ENCODE measurements at regions not wholly inside any gene's neighbourhood (a gene's known extent, or its start where the extent isn't known, plus 50 kb on each side); places are given as distances from the start of the nearest gene placed in this dataset.
"Not testable (repeated sequence)": the region's sequence is repeated elsewhere in the genome, so short reads cannot be mapped to it uniquely, and the experiment has no call there.

DNA sequence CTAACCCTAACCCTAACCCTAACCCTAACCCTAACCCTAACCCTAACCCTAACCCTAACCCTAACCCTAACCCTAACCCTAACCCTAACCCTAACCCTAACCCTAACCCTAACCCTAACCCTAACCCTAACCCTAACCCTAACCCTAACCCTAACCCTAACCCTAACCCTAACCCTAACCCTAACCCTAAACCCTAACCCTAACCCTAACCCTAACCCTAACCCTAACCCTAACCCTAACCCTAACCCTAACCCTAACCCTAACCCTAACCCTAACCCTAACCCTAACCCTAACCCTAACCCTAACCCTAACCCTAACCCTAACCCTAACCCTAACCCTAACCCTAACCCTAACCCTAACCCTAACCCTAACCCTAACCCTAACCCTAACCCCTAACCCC is 80.6 kb upstream of the PLEKHG4B start:
- DNase-seq = not testable (repeated sequence)

DNA sequence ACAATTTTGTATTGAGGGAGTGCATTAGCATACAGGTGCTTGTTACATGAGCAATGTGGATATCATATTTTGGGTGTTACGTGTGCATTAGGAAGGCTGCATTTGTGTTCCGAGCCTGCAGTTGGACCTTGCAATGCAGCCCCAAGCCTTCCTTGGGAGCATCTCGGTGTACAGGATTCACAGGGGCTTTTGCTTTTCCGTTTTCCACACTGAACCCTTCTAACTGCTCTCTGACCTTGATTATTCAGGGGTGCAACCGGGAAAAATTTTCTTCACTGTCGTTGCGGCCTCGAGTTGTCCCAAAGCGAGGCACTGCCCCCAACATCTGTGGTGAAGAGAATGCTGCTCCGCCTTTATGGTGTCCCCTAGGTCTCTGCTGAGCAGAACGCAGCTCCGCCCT is 80.1 kb upstream of the PLEKHG4B start:
- peak; percentile 19 for DNase-seq

DNA sequence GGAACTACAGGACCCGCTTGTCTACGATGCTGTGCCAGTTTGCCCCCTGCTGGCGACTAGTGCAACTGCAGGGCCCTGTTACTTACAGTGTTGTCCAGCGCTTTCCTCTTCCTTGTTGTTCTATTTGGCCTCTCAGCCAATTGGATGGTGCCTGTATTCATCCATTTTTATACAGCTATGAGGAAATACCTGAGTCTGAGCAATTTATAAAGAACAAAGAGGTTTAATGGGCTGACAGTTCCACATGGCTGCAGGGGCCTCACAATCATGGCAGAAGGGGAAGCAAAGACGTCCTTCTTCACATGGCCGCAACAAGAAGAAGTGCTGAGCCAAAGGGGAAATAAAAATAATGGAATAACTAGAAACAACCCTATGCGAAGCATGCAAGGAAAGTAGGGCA is 78.7 kb upstream of the PLEKHG4B start:
- no peak for DNase-seq

DNA sequence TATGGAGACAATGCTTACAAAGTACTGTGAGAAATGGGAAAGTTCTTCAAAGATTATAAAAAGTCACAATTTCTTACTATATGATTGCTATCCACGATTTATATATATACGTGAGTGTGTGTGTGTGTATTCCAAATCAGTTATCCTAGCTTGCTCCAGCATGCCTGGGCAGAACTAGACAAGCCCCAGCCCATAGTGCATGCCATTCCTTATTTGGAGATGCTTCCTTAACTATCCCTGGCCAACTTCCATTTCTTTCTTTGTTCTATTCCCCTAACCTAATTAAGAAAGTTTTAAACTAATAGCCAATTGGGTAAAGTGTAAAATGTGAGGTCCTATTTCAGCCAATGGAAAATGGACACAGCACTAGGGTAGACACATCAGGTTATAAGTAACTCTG is 77.3 kb upstream of the PLEKHG4B start:
- peak; percentile 44 for DNase-seq

DNA sequence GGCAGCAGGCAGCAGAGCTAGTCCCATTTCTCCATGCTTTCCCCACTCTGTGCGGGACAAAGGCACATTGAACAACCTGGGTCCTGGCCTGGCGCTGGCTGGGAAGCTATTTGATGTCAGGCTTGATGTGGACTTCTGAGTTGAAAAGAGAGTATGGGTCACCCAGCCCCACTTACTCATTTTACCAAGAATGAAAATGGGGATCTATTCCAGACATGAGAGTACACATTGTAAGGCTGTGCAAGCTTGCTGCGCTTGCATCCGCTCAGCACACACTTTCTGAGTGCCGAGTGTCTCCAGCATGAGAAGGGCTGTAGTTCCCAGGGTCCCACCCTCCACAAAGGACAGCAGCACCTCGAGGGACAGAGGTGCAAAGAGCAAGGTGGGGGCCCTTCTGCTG is 71.7 kb upstream of the PLEKHG4B start:
- not testable (repeated sequence) for DNase-seq

DNA sequence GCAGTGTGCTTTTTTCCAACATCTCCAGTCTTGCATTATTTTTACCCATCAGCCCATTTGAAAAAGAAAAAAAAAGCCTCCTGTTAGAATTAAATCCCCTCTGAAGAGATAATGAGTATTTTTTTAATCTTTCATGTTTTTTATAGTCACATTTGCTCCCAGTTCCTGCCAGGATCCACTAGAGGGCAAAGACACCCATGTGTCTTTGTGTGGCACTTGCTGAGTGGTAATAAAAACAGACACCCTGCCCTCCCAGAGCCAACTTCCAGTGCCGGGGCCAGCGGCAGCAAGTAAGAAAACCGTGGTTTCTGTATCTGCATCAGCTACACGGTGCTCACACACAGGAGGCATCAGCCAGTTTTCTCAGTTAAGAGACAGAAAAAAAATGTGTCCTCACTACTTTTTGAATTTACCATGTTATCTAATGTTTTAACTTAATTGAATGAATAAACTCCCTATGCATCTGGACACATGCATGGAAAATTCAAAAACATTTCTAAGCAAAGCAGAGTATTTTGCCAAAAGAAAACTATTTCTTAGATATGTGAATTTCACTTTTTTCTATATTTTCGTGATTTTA is 70.2 kb upstream of the PLEKHG4B start:
- peak; percentile 41 for DNase-seq

DNA sequence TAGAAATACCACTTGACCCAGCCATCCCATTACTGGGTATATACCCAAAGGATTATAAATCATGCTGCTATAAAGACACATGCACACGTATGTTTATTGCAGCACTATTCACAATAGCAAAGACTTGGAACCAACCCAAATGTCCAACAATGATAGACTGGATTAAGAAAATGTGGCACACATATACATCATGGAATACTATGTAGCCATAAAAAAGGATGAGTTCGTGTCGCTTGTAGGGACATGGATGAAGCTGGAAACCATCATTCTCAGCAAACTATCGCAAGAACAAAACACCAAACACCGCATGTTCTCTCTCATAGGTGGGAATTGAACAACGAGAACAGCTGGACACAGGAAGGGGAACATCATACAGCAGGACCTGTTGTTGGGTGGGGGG is 68.1 kb upstream of the PLEKHG4B start:
- DNase-seq = not testable (repeated sequence)

DNA sequence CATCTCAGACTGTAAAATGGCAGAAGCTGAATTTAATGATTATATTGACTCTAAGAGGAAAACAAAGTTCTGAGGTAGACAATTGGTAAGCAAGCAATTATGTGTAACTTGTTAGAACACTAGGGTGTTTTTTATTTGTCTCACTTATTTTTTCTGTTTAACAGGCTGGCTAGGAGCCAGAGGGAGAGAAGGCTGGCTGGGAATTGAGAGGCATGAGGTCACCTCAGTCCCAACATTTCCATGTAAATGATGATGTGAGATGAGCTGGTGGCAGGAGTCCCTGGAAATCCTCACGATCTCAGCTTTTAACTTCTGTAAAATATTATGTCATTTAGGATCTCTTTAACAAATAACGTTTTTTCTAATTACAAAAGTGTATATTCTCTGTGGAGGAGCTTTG is 66.9 kb upstream of the PLEKHG4B start:
- DNase-seq = not testable (repeated sequence)

DNA sequence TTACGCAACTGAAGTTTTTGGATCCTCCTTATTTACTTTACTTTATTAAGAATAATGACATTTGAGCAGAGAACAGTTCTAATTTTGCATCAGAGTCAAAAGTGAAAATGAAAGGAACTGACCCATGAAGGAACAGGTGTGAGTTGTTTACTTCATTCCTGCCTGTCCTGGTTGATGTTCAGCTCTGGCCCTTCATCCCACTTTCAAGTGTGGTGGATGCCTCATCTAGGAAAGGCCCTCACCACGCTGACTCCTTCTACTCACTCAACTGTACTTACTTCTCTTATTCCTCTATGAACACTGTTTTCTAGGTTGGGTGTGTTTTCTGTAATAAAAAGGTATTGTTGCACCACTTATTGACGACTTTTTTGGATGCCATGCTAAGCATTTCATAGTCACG is 61.8 kb upstream of the PLEKHG4B start:
- DNase-seq = no peak

DNA sequence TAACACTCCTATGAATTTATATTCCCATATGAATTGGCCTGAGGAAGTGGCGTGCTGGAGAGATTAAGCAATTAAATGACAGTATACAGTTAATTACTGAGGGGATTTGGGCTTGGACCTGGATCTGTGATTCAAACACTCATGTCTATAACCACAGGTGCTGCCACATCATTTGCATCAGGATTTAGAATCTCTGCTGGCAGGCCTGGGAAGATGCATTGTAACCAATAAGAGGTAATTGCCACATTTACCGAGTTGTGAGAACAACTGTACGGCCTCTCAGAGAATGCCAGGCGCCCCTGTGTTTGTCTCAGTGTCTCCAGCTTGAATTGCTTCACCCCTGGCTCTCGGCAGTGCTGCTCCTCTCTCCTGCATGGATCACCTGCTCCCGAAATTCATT is 61.4 kb upstream of the PLEKHG4B start:
- DNase-seq = not testable (repeated sequence)

DNA sequence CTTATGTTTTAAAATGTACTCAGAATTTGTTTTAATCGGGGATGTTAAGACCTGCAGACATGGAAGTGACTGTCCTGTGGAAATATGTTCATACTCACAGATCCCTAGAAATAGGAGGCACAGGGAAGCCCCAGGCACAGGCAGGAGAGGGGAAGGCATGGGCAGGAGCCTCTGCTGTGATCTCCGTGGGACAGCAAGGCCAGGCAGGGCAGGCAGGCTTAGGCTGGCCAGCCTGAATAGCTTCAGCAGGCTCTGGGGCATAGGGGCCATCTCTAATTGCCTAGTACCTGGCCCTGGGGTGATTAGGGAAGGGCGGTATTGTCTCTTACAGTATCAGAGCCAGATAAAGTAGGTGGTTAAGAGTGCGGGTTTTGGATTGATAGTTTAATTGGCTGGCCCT is 59.8 kb upstream of the PLEKHG4B start:
- no peak for DNase-seq

DNA sequence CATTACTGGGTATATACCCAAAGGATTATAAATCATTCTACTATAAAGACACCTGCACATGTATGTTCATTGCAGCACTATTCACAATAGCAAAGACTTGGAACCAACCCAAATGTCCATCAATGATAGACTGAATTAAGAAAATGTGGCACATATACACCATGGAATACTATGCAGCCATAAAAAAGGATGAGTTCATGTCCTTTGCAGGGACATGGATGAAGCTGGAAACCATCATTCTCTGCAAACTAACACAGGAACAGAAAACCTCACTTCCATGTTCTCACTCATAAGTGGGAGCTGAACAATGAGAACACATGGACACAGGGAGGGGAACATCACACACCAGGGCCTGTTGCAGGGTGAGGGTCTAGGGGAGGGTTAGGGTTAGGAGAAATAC is 56.4 kb upstream of the PLEKHG4B start:
- DNase-seq = not testable (repeated sequence)

DNA sequence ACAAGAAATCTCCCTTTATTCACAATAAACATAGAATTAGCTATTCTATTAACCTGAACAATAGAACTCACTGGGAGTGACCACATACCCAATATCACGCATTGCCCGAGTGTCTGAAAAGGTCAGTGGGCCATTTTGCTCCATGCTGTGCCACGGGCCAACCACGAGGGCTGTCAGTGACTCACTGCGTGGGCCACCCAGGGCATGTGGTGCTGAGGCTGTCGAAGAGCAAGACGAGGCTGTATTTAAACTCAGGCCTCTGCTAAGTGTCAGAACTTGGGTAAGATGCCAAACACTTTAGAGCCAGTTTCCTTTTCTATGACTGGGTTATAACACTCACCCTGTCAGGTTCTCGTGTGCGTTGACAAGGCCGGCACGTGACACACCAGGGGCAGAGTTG is 54.8 kb upstream of the PLEKHG4B start:
- not testable (repeated sequence) for DNase-seq

DNA sequence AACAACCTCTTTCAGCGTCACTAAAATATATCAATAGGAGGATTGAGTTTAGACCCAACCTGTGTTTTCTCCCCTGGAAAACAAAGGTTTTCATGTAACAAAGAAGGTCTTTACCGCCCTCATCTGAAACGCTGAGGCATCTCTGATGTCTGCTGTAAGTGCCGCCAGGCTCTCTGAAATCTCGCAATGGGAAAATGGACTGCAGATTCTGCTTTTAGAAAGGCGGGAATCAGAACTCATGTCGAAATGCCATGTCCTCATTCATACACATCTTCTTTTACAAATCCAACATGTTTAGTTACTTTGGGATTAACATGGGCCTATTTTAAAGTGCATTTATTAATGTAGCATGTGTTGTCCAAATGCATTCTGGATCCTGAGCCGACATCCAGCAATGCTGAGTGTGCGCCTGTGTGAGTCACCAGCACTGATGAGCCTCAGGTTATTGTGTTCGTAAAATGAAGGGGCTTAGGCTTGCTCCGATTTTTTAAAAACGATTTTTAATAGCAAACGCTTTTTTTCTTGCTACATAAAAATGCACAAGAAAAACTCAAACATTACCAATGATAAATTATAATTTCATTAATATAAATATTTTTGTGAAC is 51.9 kb upstream of the PLEKHG4B start:
- DNase-seq = no peak
